ENCODE measurements at regions not wholly inside any gene's neighbourhood (a gene's known extent, or its start where the extent isn't known, plus 50 kb on each side); places are given as distances from the start of the nearest gene placed in this dataset.

DNA sequence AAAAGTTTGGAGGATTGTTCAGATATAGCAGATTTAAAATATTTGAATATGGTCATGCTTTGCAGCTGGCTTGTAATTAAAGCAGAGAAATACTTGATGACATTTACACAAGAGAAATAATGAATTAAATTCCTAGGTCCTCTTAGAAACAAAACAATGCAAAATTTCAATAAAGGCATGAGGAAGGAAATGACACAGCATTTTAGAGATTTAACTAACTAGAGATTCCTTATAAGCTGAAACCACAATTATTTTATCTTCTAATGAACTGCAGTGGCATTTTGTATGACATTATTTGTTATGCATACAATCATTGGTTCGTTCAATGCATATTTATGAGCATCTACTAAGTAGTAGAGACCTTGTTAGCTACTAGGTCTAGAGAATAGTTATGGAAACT is 490.9 kb downstream of the ZWINT start:
- H3K9ac ChIP-seq (ENCODE audit: control insufficient read depth, extremely low read depth, insufficient read depth, low read length) = no peak overlapping the region
- H3K4me2 ChIP-seq (ENCODE audit: control insufficient read depth, extremely low read depth, insufficient read depth, low read depth, low read length) = no peak overlapping the region
- H2AFZ ChIP-seq (ENCODE audit: control insufficient read depth, low read length) = no peak overlapping the region
- TF ChIP-seq EZH2 (IDR thresholded peaks at IDR 0.05; ENCODE audit: low read length) = no peak
- TF ChIP-seq, protein P1, sequence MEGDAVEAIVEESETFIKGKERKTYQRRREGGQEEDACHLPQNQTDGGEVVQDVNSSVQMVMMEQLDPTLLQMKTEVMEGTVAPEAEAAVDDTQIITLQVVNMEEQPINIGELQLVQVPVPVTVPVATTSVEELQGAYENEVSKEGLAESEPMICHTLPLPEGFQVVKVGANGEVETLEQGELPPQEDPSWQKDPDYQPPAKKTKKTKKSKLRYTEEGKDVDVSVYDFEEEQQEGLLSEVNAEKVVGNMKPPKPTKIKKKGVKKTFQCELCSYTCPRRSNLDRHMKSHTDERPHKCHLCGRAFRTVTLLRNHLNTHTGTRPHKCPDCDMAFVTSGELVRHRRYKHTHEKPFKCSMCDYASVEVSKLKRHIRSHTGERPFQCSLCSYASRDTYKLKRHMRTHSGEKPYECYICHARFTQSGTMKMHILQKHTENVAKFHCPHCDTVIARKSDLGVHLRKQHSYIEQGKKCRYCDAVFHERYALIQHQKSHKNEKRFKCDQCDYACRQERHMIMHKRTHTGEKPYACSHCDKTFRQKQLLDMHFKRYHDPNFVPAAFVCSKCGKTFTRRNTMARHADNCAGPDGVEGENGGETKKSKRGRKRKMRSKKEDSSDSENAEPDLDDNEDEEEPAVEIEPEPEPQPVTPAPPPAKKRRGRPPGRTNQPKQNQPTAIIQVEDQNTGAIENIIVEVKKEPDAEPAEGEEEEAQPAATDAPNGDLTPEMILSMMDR (optimal IDR thresholded peaks at IDR 0.05 in 1 of 3, IDR thresholded peaks at IDR 0.05 in 1 of 3, conservative IDR thresholded peaks at IDR 0.05 in 1 of 3; ENCODE audit: extremely low read depth in 1 of 3, insufficient read depth in 2 of 3, low read length in 3 of 3) = no peak
- H3K79me2 ChIP-seq (ENCODE audit: control insufficient read depth, insufficient read depth, low read length) = no peaks in the 10 kb centered on the region
- H3K27me3 ChIP-seq (ENCODE audit: control insufficient read depth, extremely low read depth, insufficient read depth, low read length) = no peaks in the 10 kb centered on the region
- no peak for DNase-seq (ENCODE audit: low read depth, low spot score)
- H3K27ac ChIP-seq (ENCODE audit: control insufficient read depth, insufficient read depth, low read length) = no peak overlapping the region
- H3K9me1 ChIP-seq (ENCODE audit: control insufficient read depth, extremely low read depth, insufficient read depth, low read length) = no peaks in the 10 kb centered on the region
- no peaks in the 10 kb centered on the region for H3K4me1 ChIP-seq (ENCODE audit: control insufficient read depth, extremely low read depth, insufficient read depth, low read length)
- H3K36me3 ChIP-seq (ENCODE audit: control insufficient read depth in 2 of 2, extremely low read depth in 1 of 2, insufficient read depth in 2 of 2, low read length in 2 of 2) = no peaks in the 10 kb centered on the region
- FAIRE-seq = no peak
- H3K9me3 ChIP-seq (ENCODE audit: control insufficient read depth, low read depth, low read length) = no peaks in the 10 kb centered on the region
- no peak overlapping the region for H3K4me3 ChIP-seq (ENCODE audit: control insufficient read depth in 2 of 3, extremely low read depth in 1 of 3, insufficient read depth in 2 of 3, low read depth in 1 of 3, low read length in 3 of 3)
- dilution Hi-C loops (cut with MboI; ENCODE audit: extremely low pct_ligation_motif_present, low sequenced_read_pairs) = no loop called here
- H4K20me1 ChIP-seq (ENCODE audit: control insufficient read depth, extremely low read depth, insufficient read depth, low read length) = no peaks in the 10 kb centered on the region

DNA sequence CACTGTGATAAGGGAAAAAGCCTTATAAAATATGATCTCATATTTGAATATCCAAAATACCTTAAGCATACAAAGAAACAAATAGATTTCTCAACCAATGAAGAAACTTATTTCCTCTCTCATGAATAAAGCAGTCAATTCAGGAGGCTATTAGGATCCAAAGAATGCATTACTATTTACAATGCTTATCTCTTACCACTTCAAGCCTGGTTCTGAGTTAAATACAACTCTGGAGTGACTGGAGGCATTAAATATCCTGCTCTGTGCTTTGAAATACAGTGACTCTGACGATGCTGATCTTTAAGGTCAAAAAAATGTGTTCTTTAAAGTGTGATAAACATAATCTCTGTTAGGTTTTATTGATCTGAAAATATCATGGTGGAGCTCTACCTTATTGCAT is 493.2 kb downstream of the ZWINT start:
- dilution Hi-C loops (cut with MboI; ENCODE audit: extremely low pct_ligation_motif_present, low sequenced_read_pairs) = no loop called here
- no peak overlapping the region for H3K4me2 ChIP-seq (ENCODE audit: control insufficient read depth, extremely low read depth, insufficient read depth, low read depth, low read length)
- H3K4me1 ChIP-seq (ENCODE audit: control insufficient read depth, extremely low read depth, insufficient read depth, low read length) = no peaks in the 10 kb centered on the region
- TF ChIP-seq EZH2 (IDR thresholded peaks at IDR 0.05; ENCODE audit: low read length) = no peak
- TF ChIP-seq, protein P1 (optimal IDR thresholded peaks at IDR 0.05 in 1 of 3, IDR thresholded peaks at IDR 0.05 in 1 of 3, conservative IDR thresholded peaks at IDR 0.05 in 1 of 3; ENCODE audit: extremely low read depth in 1 of 3, insufficient read depth in 2 of 3, low read length in 3 of 3) = no peak
- H3K36me3 ChIP-seq (ENCODE audit: control insufficient read depth in 2 of 2, extremely low read depth in 1 of 2, insufficient read depth in 2 of 2, low read length in 2 of 2) = no peaks in the 10 kb centered on the region
- H3K27ac ChIP-seq (ENCODE audit: control insufficient read depth, insufficient read depth, low read length) = no peak overlapping the region
- no peaks in the 10 kb centered on the region for H3K79me2 ChIP-seq (ENCODE audit: control insufficient read depth, insufficient read depth, low read length)
- H4K20me1 ChIP-seq (ENCODE audit: control insufficient read depth, extremely low read depth, insufficient read depth, low read length) = no peaks in the 10 kb centered on the region
- H3K4me3 ChIP-seq (ENCODE audit: control insufficient read depth in 2 of 3, extremely low read depth in 1 of 3, insufficient read depth in 2 of 3, low read depth in 1 of 3, low read length in 3 of 3) = no peak overlapping the region
- FAIRE-seq (no peak), DNase-seq (ENCODE audit: low read depth, low spot score) (no peak)
- H3K9me1 ChIP-seq (ENCODE audit: control insufficient read depth, extremely low read depth, insufficient read depth, low read length) = no peaks in the 10 kb centered on the region
- no peaks in the 10 kb centered on the region for H3K9me3 ChIP-seq (ENCODE audit: control insufficient read depth, low read depth, low read length)
- no peak overlapping the region for H2AFZ ChIP-seq (ENCODE audit: control insufficient read depth, low read length)
- H3K9ac ChIP-seq (ENCODE audit: control insufficient read depth, extremely low read depth, insufficient read depth, low read length) = no peak overlapping the region
- H3K27me3 ChIP-seq (ENCODE audit: control insufficient read depth, extremely low read depth, insufficient read depth, low read length) = no peaks in the 10 kb centered on the region
